Ishikawa (cell line): ENCODE measurements at regions not wholly inside any gene's neighbourhood (a gene's known extent, or its start where the extent isn't known, plus 50 kb on each side); places are given as distances from the start of the nearest gene placed in this dataset.
A peak's percentile ranks its signal among the peaks of the same experiment; 100 is the strongest.

Experiments used
- CEBPB ChIP-seq: IDR thresholded peaks from 2 replicates; pipeline ENCODE4 v1.6.1; 2012
- CREB1 ChIP-seq: IDR thresholded peaks from 2 replicates; pipeline ENCODE4 v1.6.1; 2012; ENCODE audit warnings: low read depth
- EGR1 ChIP-seq: IDR thresholded peaks from 2 replicates; pipeline ENCODE4 v1.6.1; 2012
- EP300 ChIP-seq: IDR thresholded peaks from 2 replicates; pipeline ENCODE4 v1.6.1; 2012; ENCODE audit warnings: borderline replicate concordance
- FOXM1 ChIP-seq: IDR thresholded peaks from 2 replicates; pipeline ENCODE4 v1.6.1; 2012; ENCODE audit warnings: low read depth, borderline replicate concordance
- NFIC ChIP-seq: IDR thresholded peaks from 2 replicates; pipeline ENCODE4 v1.6.1; 2012
- RAD21 ChIP-seq: IDR thresholded peaks from 2 replicates; pipeline ENCODE4 v1.6.1; 2012; ENCODE audit warnings: low read depth
- TAF1 ChIP-seq: IDR thresholded peaks from 2 replicates; pipeline ENCODE4 v1.6.1; 2012; ENCODE audit warnings: low read depth, mild to moderate bottlenecking
- TCF12 ChIP-seq: IDR thresholded peaks from 2 replicates; pipeline ENCODE4 v1.6.1; 2012; ENCODE audit warnings: low read depth
- TEAD4 ChIP-seq: IDR thresholded peaks from 2 replicates; pipeline ENCODE4 v1.6.1; 2012
- YY1 ChIP-seq: IDR thresholded peaks from 2 replicates; pipeline ENCODE4 v1.6.1; 2012; ENCODE audit warnings: low read depth
- ZBTB7A ChIP-seq: IDR thresholded peaks from 2 replicates; pipeline ENCODE4 v1.6.1; 2012; ENCODE audit warnings: low read depth
- TF ChIP-seq, protein P1 (sequence below): IDR thresholded peaks from 2 replicates; pipeline ENCODE4 v1.6.1; 2012
- TF ChIP-seq, protein P2 (sequence below): IDR thresholded peaks from 2 replicates; pipeline ENCODE4 v1.6.1; 2012; ENCODE audit warnings: low read depth, mild to moderate bottlenecking
- TF ChIP-seq, protein P3 (sequence below): IDR thresholded peaks from 2 replicates; pipeline ENCODE4 v1.6.1; 2012

DNA sequence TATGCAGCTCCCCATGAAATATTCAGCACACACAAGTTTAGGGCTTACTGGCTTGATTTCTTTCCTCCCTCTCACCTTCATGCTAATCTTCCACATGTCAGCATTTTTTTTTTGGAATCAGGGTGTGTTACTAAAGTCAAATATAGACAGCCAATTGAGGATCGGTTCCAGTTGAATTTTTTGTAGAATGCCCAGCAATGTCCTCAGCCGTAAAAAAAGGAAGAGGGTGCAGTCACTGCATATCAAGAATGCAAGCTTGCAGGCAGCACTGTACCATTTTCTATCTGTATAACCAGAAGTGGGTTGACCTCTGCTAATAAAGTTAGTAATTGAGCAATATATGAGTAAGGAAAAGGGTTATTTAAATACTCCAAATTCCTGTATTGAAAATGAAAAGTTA lies 51.4 kb upstream of the CHMP2B start:
- TF ChIP-seq, protein P1, sequence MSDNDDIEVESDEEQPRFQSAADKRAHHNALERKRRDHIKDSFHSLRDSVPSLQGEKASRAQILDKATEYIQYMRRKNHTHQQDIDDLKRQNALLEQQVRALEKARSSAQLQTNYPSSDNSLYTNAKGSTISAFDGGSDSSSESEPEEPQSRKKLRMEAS, result no peak
- TF ChIP-seq NFIC (no peak), CREB1 (no peak), EGR1 (no peak), RAD21 (no peak), YY1 (no peak), TEAD4 (no peak), ZBTB7A (no peak), EP300 (no peak), TAF1 (no peak), FOXM1 (no peak)
- TF ChIP-seq, protein P2, sequence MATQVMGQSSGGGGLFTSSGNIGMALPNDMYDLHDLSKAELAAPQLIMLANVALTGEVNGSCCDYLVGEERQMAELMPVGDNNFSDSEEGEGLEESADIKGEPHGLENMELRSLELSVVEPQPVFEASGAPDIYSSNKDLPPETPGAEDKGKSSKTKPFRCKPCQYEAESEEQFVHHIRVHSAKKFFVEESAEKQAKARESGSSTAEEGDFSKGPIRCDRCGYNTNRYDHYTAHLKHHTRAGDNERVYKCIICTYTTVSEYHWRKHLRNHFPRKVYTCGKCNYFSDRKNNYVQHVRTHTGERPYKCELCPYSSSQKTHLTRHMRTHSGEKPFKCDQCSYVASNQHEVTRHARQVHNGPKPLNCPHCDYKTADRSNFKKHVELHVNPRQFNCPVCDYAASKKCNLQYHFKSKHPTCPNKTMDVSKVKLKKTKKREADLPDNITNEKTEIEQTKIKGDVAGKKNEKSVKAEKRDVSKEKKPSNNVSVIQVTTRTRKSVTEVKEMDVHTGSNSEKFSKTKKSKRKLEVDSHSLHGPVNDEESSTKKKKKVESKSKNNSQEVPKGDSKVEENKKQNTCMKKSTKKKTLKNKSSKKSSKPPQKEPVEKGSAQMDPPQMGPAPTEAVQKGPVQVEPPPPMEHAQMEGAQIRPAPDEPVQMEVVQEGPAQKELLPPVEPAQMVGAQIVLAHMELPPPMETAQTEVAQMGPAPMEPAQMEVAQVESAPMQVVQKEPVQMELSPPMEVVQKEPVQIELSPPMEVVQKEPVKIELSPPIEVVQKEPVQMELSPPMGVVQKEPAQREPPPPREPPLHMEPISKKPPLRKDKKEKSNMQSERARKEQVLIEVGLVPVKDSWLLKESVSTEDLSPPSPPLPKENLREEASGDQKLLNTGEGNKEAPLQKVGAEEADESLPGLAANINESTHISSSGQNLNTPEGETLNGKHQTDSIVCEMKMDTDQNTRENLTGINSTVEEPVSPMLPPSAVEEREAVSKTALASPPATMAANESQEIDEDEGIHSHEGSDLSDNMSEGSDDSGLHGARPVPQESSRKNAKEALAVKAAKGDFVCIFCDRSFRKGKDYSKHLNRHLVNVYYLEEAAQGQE, result no peak
- TF ChIP-seq, protein P3, sequence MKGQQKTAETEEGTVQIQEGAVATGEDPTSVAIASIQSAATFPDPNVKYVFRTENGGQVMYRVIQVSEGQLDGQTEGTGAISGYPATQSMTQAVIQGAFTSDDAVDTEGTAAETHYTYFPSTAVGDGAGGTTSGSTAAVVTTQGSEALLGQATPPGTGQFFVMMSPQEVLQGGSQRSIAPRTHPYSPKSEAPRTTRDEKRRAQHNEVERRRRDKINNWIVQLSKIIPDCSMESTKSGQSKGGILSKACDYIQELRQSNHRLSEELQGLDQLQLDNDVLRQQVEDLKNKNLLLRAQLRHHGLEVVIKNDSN, result no peak

DNA sequence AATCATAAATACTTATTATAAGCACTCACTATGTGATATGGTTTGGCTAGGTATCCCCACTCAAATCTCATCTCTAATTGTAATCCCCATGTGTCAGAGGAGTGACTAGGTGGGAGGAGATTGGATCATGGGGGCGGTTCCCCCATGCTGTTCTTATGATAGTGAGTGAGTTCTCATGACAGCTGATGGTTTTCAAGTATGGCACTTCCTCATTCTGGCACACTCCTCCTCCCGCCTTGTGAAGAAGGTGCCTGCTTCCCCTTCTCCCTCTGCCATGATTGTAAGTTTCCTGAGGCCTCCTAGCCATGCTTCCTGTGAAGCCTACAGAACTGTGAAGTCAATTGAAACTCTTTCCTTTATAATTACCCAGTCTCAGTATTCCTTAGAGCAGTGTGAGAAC lies 53.3 kb upstream of the CHMP2B start:
- TF ChIP-seq YY1 (no peak), ZBTB7A (no peak), NFIC (no peak), RAD21 (no peak), FOXM1 (no peak), CEBPB (no peak), EP300 (no peak)
- TF ChIP-seq, protein P3, result no peak
- TF ChIP-seq, protein P1, result no peak

DNA sequence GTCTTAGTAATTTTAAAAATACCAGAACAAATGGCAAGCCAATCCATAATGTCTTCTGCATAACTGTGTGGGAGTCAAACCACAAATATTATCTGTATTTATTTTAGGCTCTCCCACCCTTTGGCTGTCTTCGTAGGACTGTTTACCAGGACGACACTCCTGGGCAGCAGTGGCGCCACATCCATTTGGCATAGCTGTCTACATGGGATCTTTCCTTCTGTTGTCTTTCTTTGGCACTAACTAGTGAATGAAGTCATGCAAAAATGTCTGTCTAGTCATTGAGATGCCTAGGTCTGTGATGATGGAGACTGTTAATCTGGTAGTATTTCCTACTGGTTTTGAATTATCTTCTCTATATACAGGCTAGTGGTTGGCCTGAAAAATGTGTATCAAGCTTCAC lies 54.0 kb upstream of the CHMP2B start:
- TF ChIP-seq, protein P2, result no peak
- TF ChIP-seq NFIC, result no peak
- no peak for TF ChIP-seq TCF12
- TF ChIP-seq, protein P1, result no peak
- TF ChIP-seq FOXM1, result no peak
- TF ChIP-seq EP300, result no peak
- TF ChIP-seq, protein P3, result no peak
- TF ChIP-seq RAD21, result no peak
- no peak for TF ChIP-seq TEAD4
- TF ChIP-seq CREB1, result no peak
- no peak for TF ChIP-seq TAF1
- no peak for TF ChIP-seq YY1
- TF ChIP-seq ZBTB7A, result no peak
- TF ChIP-seq EGR1, result no peak
- TF ChIP-seq CEBPB, result no peak

DNA sequence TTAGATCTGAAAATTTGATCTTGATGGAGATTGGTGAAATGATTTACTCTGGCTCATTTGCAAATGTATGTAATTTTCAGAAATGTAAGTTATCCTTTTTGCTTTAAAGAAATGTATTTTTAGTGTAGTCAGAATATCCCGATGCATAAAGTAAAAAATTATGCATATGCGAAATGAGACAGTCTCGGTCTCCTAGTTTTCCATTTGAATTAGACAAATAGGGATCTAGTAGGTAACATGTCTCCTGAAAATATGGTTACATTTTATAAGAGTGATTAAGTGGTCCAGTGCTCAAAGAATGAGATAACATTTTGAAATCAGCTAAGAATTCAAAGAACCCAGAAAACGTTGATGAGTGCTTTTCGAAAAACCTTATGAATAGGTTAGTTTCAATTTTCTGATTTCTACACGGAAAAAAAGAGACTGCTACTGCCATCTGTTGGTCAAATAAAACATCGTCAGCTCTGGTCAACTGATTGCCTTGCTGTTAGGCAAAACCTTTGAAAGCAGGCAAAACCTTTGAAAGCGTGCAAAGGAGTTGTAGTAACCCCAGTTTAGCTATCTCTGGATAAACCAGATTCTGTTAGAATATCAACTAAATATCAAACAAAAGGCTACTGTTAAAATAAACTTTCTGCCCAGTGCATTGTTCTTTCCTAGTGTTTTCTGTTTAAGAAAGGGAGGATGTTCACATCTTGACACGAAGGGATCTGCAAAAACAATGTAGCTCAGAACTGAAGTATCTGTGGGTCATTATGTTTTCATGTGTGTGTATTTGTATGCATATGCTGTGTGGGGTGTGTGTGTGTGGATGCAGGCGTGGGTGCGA lies 59.3 kb upstream of the CHMP2B start:
- TF ChIP-seq NFIC (no peak), RAD21 (peak; percentile 56)

DNA sequence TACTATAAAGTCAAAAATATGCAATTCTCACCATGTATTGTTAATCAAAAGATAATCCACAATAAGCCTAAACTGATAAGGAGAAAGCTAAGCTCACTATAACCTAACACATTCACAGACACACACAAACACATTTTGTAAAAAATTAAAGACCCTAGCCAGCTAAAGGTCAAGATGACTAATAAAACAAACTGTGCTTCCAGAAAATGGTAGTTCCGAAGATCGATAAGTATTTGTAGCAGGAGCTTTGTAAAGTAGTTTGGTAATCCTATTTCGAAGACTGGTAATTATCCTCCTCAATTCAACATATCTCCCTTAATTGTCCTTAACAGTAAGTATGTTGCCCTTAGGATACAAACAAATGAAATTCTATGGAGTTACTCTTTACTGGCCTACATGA lies 62.9 kb upstream of the CHMP2B start:
- TF ChIP-seq FOXM1 (no peak), CEBPB (no peak)

DNA sequence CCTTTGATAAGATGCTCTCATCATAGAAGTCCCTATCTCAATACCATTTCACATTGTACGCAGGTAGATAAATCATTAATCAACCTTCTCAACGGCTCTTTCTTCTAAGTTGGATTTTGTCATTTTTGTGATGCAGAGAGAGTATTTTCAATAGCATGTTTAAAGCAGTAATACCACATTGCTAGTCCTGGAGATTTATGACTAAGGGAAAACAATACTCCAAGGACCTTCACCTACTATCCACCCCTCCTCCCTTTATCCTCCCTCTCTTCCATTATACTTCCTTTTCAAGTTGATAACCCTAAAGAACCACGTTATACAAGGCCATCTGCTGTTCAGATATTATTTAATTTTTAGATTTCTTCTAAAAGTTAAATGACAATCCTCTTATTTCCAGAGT lies 65.3 kb upstream of the CHMP2B start:
- TF ChIP-seq, protein P1, result no peak
- no peak for TF ChIP-seq ZBTB7A
- no peak for TF ChIP-seq TAF1
- TF ChIP-seq YY1, result no peak
- no peak for TF ChIP-seq TEAD4
- TF ChIP-seq, protein P2, result no peak
- no peak for TF ChIP-seq CREB1
- TF ChIP-seq, protein P3, result no peak
- no peak for TF ChIP-seq RAD21
- TF ChIP-seq EGR1, result no peak
- TF ChIP-seq EP300, result no peak
